ENCODE measurements at regions not wholly inside any gene's neighbourhood (a gene's known extent, or its start where the extent isn't known, plus 50 kb on each side); places are given as distances from the start of the nearest gene placed in this dataset.

DNA sequence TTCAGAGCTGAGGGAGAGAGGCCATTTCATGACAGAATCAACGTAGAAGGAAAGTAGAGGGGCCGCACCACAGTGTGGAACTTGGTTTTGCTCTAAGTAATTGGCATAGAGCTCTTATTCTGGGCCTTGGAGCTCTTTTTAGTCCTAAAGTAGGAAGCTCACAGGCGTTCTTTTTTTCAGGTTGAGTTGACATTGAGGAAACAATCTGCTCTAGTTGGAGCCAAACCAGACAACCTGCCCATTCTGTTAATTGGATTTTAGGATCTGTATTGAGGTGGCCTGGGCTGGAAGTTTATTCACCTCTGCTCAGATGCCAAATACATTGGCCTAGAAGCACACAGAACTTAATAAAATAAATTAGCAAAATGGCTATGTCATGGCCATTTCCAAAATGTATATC, 1093.9 kb downstream of the ADGRL2 start:
- H3K27me3 ChIP-seq: no peaks in the 10 kb centered on the region

DNA sequence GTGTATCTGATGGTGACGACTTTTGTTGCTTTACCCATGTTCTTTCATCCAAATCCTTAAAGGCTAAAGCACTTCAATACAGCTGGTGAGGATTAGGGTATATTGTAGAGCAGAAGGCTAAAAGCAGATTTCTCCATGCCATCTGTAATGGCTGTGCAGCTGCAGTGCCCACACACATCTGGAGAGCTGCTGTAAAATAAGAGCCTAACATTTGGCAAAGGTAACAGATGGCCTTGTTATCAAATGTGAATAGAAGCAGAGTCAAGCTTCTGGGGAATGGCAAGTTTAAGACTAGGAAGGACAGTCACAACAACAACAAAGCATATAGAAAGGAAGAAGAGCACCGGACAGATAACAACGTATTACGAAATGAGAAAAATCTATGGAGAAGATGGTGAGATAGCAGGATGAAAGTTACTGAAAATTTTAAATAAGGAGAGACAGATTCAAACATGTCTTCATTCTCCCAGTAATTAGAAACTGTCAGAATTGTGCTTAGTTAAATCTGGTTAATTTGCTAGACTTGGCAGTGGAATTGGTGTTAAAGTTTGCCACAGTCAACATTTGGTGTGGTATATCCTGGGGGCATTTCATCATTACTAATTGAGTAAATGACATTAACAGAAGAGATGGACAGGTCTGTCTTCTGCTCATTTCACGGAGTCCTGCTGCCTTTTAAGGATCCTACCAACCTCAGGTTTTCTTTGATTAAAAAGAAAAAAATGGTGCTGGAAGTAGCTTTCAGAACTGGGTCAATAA, 1093.2 kb downstream of the ADGRL2 start:
- Histone ChIP-seq H3K4me1 (ENCODE audit: low read depth) (no peaks in the 10 kb centered on the region), H3K27me3 (no peaks in the 10 kb centered on the region), H3K9me3 (ENCODE audit: low read depth) (no peaks in the 10 kb centered on the region), H3K36me3 (no peaks in the 10 kb centered on the region), H3K4me3 (no peak overlapping the region), H3K27ac (no peak overlapping the region)
- TF ChIP-seq, protein P1, sequence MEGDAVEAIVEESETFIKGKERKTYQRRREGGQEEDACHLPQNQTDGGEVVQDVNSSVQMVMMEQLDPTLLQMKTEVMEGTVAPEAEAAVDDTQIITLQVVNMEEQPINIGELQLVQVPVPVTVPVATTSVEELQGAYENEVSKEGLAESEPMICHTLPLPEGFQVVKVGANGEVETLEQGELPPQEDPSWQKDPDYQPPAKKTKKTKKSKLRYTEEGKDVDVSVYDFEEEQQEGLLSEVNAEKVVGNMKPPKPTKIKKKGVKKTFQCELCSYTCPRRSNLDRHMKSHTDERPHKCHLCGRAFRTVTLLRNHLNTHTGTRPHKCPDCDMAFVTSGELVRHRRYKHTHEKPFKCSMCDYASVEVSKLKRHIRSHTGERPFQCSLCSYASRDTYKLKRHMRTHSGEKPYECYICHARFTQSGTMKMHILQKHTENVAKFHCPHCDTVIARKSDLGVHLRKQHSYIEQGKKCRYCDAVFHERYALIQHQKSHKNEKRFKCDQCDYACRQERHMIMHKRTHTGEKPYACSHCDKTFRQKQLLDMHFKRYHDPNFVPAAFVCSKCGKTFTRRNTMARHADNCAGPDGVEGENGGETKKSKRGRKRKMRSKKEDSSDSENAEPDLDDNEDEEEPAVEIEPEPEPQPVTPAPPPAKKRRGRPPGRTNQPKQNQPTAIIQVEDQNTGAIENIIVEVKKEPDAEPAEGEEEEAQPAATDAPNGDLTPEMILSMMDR (IDR thresholded peaks at IDR 0.05; ENCODE audit: low read depth, low read length): no peak
- DNase-seq (ENCODE audit: low read depth in 1 of 2, low spot score in 1 of 2): no peak

More for the DNA sequence above, 1093.9 kb downstream of the ADGRL2 start:
- Histone ChIP-seq H3K27ac (no peak overlapping the region), H3K4me1 (ENCODE audit: low read depth) (no peaks in the 10 kb centered on the region), H3K36me3 (no peaks in the 10 kb centered on the region), H3K4me3 (no peak overlapping the region), H3K9me3 (ENCODE audit: low read depth) (no peaks in the 10 kb centered on the region)
- DNase-seq (ENCODE audit: low read depth in 1 of 2, low spot score in 1 of 2): no peak
- TF ChIP-seq, protein P1 (IDR thresholded peaks at IDR 0.05; ENCODE audit: low read depth, low read length): no peak

DNA sequence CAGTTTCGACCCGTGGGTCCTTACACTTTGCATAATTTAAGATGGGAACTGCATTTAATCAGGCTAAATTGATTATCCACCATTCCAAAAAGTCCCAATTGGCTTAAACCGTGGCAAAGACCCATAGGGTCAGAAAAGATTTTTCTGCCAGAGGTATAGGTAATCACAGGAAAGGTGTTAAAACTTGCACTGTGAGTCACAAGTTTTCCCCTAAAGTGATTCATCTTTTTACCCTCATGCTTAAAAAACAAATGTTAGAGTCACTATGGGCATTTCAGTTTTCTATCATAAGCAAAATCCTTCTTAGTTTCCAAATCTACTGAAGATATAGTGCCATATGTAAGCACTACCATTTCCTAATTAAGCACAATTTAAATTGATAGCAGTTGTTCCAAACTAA, 1079.8 kb downstream of the ADGRL2 start:
- TF ChIP-seq, protein P1 (IDR thresholded peaks at IDR 0.05; ENCODE audit: low read depth, low read length): no peak
- no peaks in the 10 kb centered on the region for H3K36me3 ChIP-seq
- no peaks in the 10 kb centered on the region for H3K27me3 ChIP-seq
- H3K4me1 ChIP-seq (ENCODE audit: low read depth): no peaks in the 10 kb centered on the region
- no peak overlapping the region for H3K4me3 ChIP-seq
- no peak overlapping the region for H3K27ac ChIP-seq
- no peaks in the 10 kb centered on the region for H3K9me3 ChIP-seq (ENCODE audit: low read depth)
- no peak for DNase-seq (ENCODE audit: low read depth in 1 of 2, low spot score in 1 of 2)

DNA sequence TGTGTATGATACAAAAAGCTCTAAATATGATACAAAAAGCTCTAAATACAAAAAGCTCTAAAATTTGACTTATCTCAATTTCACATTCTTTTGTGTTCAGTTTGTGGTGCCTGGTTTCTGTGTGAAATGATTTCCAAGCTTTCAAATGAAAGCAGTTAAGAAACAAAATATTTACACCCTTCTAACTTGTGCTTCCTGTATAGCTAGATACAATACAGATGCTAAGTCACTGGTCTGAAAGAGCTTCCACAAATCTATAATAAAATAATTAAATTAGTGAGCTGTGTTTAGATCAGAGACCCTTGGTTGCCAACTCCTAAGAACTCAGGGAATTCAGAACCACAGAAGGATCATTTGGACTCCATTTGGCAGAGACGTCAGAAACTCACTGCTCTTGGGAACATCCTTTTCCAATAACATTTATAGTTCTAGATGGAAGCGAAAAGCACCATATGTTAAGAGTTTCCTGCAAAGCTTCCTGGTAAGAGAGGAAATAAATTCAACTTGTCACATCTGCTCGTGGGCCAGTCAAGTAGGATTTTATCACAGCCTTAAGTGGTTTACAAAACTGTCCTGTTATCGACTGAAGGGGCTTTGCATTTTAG, 1079.1 kb downstream of the ADGRL2 start:
- Histone ChIP-seq H3K9me3 (ENCODE audit: low read depth) (no peaks in the 10 kb centered on the region), H3K27me3 (no peaks in the 10 kb centered on the region), H3K27ac (no peak overlapping the region), H3K4me1 (ENCODE audit: low read depth) (no peaks in the 10 kb centered on the region), H3K36me3 (no peaks in the 10 kb centered on the region), H3K4me3 (no peak overlapping the region)
- DNase-seq (ENCODE audit: low read depth in 1 of 2, low spot score in 1 of 2): no peak
- TF ChIP-seq, protein P1 (IDR thresholded peaks at IDR 0.05; ENCODE audit: low read depth, low read length): no peak

DNA sequence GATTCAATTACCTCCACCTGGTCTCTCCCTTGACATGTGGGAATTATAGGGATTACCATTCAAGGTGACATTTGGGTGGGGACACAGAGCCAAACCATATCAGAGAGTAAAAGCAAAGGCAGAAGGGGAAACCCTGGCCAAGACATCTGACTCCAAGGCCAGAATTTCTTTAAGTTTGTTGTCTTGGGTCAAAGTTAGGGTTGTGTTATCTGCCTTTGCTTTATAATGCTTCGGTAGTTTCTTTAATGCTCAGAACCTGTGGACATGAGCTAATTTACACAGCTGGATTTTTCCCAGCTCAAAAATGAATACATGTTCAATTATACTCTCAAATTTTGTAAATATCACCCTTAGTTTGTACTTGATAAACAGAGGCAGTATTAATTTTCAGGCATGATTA, 1074.4 kb downstream of the ADGRL2 start:
- H3K4me1 ChIP-seq (ENCODE audit: low read depth): peaks cover 3% of the 10 kb centered on the region
- no peaks in the 10 kb centered on the region for H3K9me3 ChIP-seq (ENCODE audit: low read depth)
- no peaks in the 10 kb centered on the region for H3K27me3 ChIP-seq
- H3K4me3 ChIP-seq: no peak overlapping the region
- DNase-seq (ENCODE audit: low read depth in 1 of 2, low spot score in 1 of 2): no peak
- TF ChIP-seq, protein P1 (IDR thresholded peaks at IDR 0.05; ENCODE audit: low read depth, low read length): no peak
- no peak overlapping the region for H3K27ac ChIP-seq
- H3K36me3 ChIP-seq: no peaks in the 10 kb centered on the region
